GM19463 (cell line): ENCODE measurements at regions not wholly inside any gene's neighbourhood (a gene's known extent, or its start where the extent isn't known, plus 50 kb on each side); places are given as distances from the start of the nearest gene placed in this dataset.

Source experiments
- ATAC-seq: cut with Tn5 transposase; IDR thresholded peaks from one replicate; pipeline ENCODE4 v1.9.1; 2021; ENCODE audit warnings: mild to moderate bottlenecking, moderate library complexity; ENCODE audit not compliant: unreplicated experiment

DNA sequence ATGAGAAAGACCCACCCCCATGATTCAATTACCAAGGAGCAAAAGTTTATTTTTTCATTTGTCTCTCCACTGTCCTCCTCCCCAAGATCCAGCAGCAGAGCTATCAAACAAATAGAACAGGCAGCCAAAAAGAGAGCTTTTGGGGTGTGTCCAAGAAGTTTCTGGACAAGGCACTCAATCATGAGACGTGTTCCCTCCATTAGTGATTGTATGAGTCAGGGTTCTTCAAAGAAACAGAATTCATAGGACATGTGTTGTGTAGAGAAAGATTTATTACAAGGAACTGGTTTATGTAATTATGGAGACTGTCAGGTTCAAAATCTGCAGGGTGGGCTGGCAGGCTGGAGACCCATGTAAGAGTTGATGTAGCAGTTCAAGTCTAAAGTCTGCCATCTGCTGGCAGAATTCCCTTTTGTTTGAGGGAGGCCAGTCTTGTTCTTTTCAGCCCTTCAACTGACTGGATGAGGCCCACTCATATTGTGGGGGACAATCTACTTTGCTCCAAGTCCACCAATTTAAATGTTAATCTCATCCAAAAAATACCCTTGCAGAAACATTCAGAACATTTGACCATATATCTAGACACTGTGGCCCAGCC, 248.1 kb upstream of the OPRM1 start:
- ATAC-seq: no peak

DNA sequence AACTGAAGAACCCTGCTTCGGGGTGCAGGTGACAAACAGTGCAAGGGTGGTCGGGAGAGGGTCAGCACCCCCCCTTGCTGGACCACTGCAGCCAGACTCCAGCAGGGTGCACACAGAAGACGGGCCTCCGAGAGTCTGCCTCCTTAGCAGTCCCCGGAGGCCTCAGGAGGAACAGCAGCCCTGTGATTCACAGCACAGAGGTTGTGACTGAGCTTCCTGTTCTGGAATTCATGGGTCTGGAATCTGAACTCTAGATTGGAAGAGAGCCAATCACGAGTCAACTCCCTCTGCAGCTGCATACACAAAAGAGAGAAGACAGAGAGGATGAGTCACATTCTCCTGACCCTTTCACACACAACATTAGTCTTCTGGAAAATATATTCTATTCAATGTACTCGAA, 249.0 kb upstream of the OPRM1 start:
- no peak for ATAC-seq

DNA sequence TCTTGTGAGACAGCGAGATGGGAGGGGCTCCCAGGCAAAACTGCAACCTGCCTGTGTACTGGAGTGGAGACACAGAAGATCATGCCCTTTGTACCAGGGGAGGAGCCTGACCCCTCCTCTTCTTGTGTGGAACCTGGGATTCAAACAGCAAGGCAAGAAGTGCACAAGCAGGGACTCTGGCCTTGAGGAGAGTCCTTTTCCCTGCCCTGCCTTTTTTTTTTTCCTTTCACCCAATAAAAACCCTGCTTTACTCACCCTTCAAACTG, 251.8 kb upstream of the OPRM1 start:
- ATAC-seq: no peak

DNA sequence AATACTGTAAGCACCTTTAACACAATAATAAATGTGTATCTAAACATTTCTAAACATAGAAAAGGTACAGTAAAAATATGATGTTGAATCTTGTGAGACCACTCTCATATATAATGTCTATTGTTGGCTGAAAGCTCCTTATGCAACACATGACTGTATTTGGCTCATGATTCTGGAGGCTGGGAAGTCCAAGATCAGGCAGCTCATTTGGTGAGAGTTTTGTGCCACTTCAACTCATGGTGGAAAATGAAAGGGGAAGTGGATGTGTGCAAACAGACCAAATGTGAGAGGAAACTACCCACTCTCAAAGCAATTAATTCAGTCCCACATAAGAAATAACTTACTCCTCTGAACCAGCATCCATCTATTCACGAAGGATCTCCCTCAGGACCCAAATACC, 257.7 kb upstream of the OPRM1 start:
- no peak for ATAC-seq

DNA sequence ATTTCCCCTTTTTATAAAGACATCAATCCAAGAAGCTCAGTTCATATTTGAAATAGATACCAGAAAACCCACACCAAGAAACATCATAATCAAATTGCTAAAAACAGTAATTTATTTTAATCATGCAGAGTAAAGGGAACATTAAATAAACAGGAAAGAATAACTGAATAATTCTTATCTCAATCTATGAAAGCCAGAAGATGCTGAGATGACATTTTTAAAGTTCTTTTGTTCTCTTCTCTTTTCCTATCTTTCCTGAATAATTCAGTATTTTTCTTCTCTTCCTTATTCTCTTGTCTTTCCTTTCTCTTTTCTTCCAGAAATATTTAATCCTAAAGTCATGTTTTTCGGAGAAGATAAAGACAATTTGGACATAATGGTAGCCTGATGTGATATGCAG, 259.0 kb upstream of the OPRM1 start:
- no peak for ATAC-seq

DNA sequence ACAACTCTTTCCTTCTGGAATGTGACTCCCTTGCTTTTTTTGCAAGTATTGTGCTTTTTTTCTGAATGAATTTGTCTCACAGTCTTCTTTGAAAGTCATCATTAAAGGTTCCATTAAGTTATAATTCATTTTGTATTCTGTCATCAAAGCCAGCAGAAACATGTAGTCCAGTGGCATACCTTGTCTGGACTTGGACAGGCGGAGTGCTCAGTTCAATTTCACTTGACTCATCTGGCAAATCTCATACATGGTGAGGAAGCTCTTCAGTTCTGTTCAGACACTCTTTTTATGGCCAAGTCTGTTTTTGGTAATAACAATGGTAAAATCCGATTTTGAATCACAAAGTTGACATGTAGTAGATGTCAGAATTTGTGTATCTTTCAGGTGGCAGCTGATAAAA, 260.8 kb upstream of the OPRM1 start:
- ATAC-seq: no peak

DNA sequence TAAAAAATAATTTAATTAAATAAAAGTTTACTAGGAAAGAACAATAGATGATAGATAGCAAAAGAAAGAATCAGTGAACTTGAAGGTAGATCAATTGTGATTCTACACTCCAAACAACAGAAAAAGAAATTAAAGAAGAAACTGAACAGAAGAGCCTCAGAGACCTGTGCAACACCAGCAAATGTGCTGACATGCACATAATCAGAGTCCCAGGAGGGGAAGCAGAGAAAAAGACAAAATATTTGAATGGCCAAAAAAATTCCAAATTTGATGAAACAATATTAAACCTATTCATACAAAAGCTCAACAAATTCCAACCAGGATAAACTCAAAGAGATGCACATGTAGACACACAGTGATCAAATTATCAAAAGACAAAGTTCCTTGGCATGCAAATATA, 267.5 kb upstream of the OPRM1 start:
- ATAC-seq: no peak

DNA sequence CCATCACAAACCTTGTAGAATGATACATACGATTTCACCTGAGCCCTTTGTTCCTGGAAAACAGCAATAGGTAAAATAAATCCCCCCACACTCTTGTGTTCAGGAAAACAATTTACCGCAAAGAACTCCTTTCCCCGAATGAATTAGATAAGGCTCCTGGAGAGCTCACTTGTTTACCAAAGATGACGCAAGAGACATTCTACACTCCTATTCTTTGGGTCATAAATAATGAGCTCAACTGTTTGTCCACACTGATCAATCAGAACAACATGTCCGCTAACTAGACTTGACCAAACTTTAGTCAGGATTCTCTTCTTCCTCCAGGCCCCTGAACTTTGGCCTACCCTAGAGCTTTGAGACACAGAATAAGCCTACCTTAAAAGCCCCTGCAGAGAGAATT, 271.9 kb upstream of the OPRM1 start:
- no peak for ATAC-seq

DNA sequence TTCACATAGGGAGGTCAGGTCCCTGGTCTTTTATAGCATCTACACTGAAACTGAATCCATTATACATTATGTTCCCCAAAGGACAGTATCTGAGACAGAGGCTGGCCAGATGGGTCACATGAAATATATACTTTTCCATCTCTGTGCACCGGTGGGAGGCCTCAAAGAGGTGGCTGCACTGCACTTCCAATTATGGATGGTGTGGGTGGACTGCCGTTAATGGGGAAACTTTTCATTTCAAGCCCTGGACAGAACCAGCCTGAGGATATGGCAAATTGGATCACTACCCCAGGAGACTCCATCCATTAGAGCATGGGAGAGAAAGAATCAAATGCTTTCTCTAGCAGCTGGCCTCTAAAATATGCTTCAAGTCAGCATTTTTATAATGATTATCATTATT, 280.5 kb upstream of the OPRM1 start:
- ATAC-seq: no peak

DNA sequence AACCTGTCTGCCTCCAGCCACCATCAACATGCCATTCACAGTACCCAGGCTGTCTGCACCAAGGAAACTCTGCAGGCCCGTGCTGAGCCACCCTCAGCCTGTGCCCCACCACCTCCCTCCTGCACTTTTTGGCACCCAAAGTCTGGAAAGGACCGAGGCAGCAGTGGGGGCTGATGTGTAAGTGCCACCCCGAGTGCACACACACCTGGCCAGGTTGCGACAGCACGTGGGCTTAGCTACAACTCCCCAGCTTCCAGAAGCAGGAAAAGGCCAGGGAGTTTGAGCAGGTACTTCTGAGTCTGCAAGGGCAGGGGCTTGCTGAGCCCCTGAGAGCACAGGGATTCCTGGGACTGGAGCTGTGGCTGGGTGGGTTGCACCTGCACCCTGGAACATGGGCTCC, 303.3 kb upstream of the OPRM1 start:
- no peak for ATAC-seq

DNA sequence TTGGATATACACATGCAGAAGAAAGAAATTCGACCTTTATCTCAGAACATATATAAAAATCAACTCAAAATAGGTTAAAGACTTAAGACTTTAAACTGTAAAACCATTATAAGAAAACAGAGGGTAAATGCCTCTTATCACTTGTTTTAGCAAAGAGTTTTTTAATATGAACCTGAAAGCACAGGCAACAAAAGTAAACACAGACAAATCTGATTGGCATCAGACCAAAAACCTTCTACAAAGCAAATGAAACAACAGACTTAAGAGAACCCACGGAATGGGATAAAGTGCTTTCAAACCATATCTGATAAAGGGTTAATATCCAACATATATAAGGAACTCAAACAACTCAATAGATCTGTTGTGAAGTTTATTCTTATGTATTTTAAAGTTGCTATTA, 309.9 kb upstream of the OPRM1 start:
- ATAC-seq: no peak

DNA sequence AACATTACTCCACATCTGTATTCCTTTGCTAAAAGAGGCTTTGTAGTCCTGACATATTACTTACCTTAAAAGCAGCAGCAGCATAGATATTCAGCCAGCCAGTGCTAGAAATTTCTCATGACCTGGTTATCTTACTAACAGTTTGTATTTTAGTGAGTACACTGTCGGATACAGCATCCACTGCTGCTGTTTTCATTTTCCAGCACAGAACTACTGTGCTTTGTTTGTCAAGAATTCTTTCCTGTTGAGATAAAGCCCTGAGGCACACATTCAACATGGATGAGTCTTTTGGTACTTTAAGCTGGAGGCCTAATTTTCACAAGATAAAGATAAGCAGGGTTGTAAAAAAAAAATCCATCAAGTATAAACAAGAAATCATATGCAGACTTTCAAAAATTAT, 311.2 kb upstream of the OPRM1 start:
- ATAC-seq: no peak

DNA sequence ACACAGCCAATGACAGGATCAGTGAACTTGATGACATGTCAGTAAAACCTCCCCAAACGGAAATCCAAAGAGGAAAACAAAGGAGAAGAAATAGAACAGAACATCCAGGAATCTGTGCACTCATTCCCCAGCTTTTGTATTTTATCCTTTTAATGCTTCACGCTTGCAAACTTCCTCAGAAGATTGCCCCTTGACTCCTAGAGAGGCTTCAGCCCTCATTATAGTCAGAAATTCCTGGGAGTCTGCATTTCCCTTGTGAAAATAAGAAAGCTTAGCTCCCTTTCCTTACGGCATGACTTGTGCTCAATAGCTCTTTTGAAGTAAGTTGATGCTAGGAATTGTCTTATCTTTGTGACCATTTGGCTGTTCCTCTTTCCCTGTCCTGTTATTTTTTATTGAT, 313.6 kb upstream of the OPRM1 start:
- no peak for ATAC-seq

DNA sequence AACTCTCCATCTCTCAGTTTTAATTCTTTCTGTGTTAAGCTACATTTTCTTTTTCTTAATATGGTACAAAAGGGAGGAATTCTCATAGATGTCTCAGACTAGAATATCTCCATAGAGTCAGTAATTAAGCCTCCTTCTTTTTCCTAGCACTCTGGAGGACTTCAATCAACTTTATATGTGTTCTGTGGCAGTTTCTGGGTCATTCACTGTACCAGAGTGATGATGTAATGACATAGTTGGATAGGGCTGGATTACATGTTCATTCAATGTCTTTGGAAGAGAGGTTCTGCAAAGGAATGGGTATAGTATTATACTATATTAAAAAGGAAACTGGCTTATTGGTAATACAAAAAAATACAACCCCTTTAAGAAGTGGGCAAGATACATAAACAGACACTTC, 318.3 kb upstream of the OPRM1 start:
- ATAC-seq: no peak

DNA sequence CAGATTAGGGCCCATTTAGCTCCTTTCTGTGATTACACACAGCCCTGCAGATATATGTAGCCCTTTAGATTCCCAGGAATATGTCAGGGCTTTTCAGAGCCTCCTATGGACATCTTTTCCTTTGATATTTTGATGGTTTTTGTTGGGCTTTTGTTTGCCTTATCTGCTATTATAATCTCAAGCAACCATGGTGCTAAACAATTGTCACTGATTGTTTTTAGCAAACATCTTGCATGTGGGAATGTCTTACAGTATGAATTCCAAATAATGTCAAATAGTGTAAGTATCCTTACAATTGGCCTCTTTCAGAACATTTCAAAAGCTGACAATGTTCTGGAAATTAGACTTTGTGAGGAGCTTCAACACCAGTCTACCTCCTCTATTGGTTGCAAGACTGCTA, 333.6 kb upstream of the OPRM1 start:
- no peak for ATAC-seq

DNA sequence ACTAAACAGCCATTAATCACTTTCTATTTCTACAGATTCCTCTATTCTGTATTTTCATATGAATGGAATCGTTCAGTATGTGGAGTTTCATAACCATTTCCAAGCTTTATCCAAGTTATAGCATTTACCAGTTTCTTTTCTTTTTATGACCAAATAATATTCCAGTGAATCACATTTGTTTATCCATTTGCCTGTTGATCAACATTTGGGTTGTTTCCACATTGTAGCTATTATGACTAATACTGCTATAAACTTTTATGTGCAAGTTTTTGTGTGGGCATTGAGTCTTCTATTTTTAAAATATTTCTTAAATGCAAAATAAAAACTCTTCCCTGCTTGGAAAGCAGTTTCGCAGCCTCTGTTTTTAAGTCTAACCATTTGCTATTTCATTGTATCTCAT, 336.4 kb upstream of the OPRM1 start:
- ATAC-seq: no peak

DNA sequence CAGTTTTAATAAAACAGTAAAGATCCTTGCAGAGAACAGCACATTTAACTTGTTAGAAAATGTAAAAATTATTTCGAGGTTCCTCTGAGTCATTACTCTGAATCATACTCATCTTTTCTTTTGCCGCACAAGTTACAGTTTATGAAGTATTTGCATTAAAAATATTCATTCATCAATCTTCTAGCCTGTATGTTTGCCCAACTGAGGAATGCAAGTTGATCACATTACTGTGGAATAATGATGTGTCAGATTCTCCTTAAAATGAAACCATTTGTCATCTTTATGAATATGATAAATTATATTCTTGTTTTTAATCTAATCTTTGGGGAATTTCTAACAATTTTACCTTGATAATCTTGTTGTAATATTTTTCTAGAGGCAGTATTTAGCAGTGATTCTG, 340.4 kb upstream of the OPRM1 start:
- no peak for ATAC-seq

DNA sequence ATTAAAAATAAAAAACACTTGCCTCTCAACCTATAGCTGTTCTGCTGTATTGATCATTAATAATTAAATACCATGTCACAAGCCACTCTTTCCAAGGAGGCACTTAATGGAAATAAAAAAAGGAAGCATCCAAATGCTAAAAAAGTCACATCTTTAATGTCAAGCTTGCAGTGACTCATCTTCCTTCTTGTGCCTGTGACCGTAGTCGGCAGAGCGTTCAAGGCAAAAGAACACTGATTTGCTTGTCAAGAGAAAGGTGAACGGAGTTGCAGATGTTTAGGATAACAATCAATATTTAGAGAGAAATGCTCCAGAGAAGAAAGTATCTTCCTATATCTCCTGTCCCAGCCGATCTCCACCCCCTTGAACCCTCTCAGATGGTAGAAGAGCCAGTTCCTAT, 341.0 kb upstream of the OPRM1 start:
- ATAC-seq: no peak

DNA sequence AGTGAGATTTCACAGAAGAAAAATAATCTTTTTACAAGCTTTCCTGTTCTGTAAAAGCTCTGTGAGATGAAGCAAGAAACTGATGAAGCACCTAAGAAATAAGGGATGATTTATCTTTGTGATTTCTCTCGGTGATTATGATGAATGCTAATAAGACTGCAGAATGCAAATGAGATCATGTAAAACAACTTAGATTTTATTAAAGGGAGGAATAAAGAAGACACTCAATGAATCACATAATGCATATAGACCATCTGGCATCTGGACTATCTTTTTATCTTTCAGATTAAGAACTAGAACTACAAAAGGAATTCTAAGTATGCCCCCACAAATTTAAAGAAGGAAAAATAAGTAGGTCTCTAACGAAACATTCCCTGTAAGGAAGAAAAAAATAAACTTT, 361.5 kb upstream of the OPRM1 start:
- ATAC-seq: no peak

DNA sequence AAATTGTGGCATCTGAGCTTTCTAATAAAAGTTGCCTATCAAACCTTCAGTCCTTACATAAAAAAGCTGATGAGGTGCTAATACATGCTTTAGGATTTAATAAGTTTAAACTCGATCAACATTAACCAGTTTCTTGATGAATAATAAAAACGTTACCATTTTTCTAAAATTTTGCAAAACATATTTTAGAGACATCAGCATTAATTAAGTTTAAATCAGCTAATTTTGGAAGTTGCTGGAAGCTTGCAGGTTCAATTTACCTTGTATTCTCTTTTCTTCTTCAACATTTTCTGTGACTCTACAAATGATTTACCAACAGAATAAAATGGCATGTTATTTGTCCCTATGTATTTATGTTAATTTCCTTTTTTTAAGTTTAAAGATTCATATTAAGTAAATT, 365.3 kb upstream of the OPRM1 start:
- no peak for ATAC-seq

DNA sequence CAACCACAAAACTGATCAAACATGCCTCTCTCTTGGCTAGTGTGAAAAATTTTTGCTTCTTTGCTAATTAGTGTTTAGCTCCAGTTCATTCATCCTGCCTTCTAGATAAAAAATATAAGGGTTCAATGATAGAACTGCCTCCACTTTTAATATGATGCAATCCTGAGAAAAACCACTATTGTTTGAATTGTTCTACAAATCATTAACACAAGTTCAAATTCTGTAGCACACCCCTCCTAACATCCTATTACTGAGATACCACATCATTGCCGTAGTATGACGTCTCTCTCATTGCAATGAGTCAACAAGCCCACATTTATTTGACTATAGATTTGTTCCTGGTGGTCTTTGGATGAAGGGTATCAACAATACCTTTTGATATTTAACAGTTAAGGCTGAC, 365.8 kb upstream of the OPRM1 start:
- no peak for ATAC-seq

DNA sequence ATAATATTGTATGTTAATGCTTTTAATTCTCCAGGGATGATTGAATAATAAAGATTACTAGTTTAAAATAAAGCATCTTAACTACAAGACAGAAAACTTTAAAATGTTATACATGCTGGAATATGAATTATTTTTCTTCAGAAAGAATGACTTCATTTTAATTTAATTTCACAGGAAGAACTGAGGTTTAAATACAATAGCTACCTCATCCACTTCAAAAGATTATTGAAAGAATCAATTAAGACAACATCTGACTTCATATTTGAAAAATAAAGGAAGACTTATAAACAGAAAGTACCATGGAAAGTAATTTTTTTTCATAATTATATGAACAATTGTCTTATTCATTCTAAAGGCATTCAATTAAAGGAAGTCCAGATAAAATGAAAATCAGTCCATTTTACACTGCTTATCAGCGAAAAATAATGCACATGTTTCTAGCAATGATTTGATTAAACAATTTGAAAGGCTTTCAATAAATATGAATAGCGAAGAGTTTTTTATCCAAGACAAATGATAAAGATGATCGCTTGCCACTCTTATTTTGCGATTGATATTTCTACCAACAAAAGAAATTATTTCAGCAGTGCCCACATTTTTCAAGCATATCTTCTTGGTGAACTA, 368.5 kb upstream of the OPRM1 start:
- ATAC-seq: no peak

DNA sequence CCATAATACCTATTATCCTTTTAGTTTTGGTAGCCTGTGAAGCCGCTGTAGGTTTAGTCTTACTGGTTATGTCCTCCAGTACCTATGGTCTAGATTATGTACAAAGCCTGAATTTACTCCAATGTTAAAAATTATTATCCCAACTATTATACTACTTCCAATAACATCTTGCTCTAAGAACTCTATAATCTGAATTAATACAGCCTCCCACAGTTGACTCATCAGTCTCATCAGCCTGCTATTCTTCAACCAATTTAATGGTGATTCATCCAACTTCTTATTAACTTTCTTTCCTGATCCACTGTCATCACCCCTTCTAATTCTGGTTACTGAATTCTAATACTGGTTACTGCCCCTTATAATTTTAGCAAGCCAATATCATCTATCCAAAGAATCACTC, 370.3 kb upstream of the OPRM1 start:
- ATAC-seq: no peak

DNA sequence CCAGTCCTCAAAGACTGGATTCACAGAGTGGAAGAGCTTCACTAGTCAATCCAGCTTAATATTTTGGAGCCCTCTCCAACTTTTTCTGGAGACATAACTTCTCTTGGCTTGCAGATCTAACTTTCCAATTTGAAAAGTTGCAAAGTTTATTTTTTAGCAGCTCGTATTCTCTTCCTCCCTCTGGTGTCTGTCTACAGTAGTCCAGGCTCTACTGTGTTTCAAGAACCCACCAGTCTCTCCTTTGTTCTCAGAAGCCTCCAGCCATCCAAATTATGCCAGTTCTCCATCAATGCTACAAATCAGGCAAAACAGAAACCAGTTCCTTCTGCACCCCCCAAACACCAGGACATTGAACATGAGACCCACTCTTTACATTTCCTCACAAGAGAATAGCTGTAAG, 376.1 kb upstream of the OPRM1 start:
- ATAC-seq: no peak
